Heart right ventricle (tissue), 16 donors: ENCODE measurements at regions not wholly inside any gene's neighbourhood (a gene's known extent, or its start where the extent isn't known, plus 50 kb on each side); places are given as distances from the start of the nearest gene placed in this dataset.

Source experiments
- ATAC-seq, 8 donors: fragments of 200-7000 bp; cut with Tn5 transposase; one replicate each; pipeline ENCODE4 v1.9.1; 2020; ENCODE audit warnings: mild to moderate bottlenecking in 8 of 8, moderate library complexity in 8 of 8, moderate number of reproducible peaks in 1 of 8
- DNase-seq, 2 donors: peaks; one replicate each; pipeline ENCODE4 v3.0.0-alpha.2; 2020
- H3K27ac ChIP-seq, 10 donors: fragments of 200-600 bp; sonication (generic) in 2 of 10; one replicate each; pipeline versions ENCODE4 v1.5.0 to v1.8.0; 2020 to 2022; ENCODE audit warnings: mild to moderate bottlenecking in 3 of 10
- H3K27me3 ChIP-seq, 7 donors: fragments of 200-600 bp; one replicate each; pipeline ENCODE4 v1.8.0; 2021 to 2022; ENCODE audit warnings: mild to moderate bottlenecking in 2 of 7
- H3K36me3 ChIP-seq, 9 donors: fragments of 200-600 bp; sonication (generic) in 1 of 9; one replicate each; pipeline versions ENCODE4 v1.5.0 to v1.8.0; 2020 to 2022; ENCODE audit warnings: mild to moderate bottlenecking in 2 of 9
- H3K4me1 ChIP-seq, 9 donors: fragments of 200-600 bp; sonication (generic) in 1 of 9; one replicate each; pipeline versions ENCODE4 v1.5.0 to v1.8.0; 2020 to 2022; ENCODE audit warnings: mild to moderate bottlenecking in 4 of 9
- H3K4me3 ChIP-seq, 10 donors: fragments of 200-600 bp; sonication (generic) in 2 of 10; one replicate each; pipeline versions ENCODE4 v1.5.0 to v1.8.0; 2020 to 2022; ENCODE audit warnings: mild to moderate bottlenecking in 7 of 10, moderate library complexity in 2 of 10
- H3K9me3 ChIP-seq, 11 donors: fragments of 200-600 bp in 10 of 11; sonication (generic) in 2 of 11; one replicate each; pipeline versions ENCODE4 v1.5.0 to v1.8.0; 2013 to 2022; ENCODE audit warnings: mild to moderate bottlenecking in 2 of 11, control low read depth in 1 of 11, moderate library complexity in 1 of 11
- CTCF ChIP-seq, 9 donors: fragments of 200-600 bp; sonication (generic) in 2 of 9; IDR thresholded peaks; one replicate each; pipeline versions ENCODE4 v1.5.0 to v1.8.0; 2021 to 2022; ENCODE audit warnings: antibody characterized with exemption in 9 of 9, mild to moderate bottlenecking in 5 of 9, moderate library complexity in 1 of 9
- WGBS, 2 donors: extraction: QIAGEN DNeasy Blood & Tissue Kit; methylation state at CpG; one replicate each; pipeline ENCODE4 v1.1.7; 2013; ENCODE audit warnings: inconsistent platforms in 1 of 2; 5-methylcytosine and 5-hydroxymethylcytosine counted together
- intact Hi-C, 10 donors: fragments of 100-400 bp; cut with DNase I; formaldehyde crosslinking; loops; one replicate each; pipeline versions ENCODE4 v1.11.1 to v1.14.2; 2022
- donor health status: Arrhythmogenic right ventricular cardiomyopathy.
- donor health status: ischemic (EF 13 %, LVEDD 7.1; RV severe dilation, severe dysfunction).
- donor health status: healthy with polysubstance abuse.
- donor health status: DM: no; HTN: yes; CAD: no.
- donor health status: DM: no; HTN: no; CAD: no.
- donor health status: ischemic (EF 25% LVEDD 6.9; RV normal size, moderate dysfunction).
- donor health status: ischemic (EF 25% LVEDD 5.7; RV mildly dilated, moderate dysfunction).
- donor health status: healthy.
- donor health status: DM: yes; HTN: yes; CAD: no.
- donor health status: Ischemic cardiomyopathy.
- donor health status: ischemic (EF 35%, LVEDD 5.7; RV mildly dilated, moderate dysfunction).
- donor health status: nonischemic (EF 11% LVEDD 7.7; RV severe dilation, severe dysfunction).
- donor health status: DM: yes; HTN: yes; CAD: no.
- donor health status: PGD.
- donor health status: ischemic (EF 29% LVEDD 5.4; RV normal size, mild dysfunction).
- donor health status: nonischemic (EF 23%, LVEDD 6.1; RV moderate dilation, normal function).

- no peaks in the 10 kb centered on the region for H3K27me3 ChIP-seq
- ATAC-seq (no peak), DNase-seq (no peak)
- H3K9me3 ChIP-seq = no peaks in the 10 kb centered on the region
- no peaks in the 10 kb centered on the region for H3K36me3 ChIP-seq
- intact Hi-C loops = no loop called here
- WGBS, 2 donors = 89% methylated on average over 5 of the region's 5 CpGs
- no peak overlapping the region for H3K4me3 ChIP-seq
- H3K4me1 ChIP-seq = peaks cover 0 to 9% (median 0%) of the 10 kb centered on the region in 9 donors
- no peak overlapping the region for H3K27ac ChIP-seq
- TF ChIP-seq CTCF (IDR thresholded peaks at IDR 0.05) = no peak
Observed at GRCh38 chr12:28938056-28938455, 211.0 kb upstream of the FAR2 start.

- no peak overlapping the region for H3K4me3 ChIP-seq
- H3K9me3 ChIP-seq = no peaks in the 10 kb centered on the region
- ATAC-seq = peak in 2 of 8 donors; percentile 38 to 48
- H3K36me3 ChIP-seq = no peaks in the 10 kb centered on the region
- H3K4me1 ChIP-seq = peaks cover 0 to 9% (median 0%) of the 10 kb centered on the region in 9 donors
- H3K27me3 ChIP-seq = no peaks in the 10 kb centered on the region
- H3K27ac ChIP-seq = no peak overlapping the region
- DNase-seq = no peak
- WGBS, 2 donors = 56 to 57% methylated on average over 11 of the region's 11 CpGs
- TF ChIP-seq CTCF (IDR thresholded peaks at IDR 0.05) = no peak
- intact Hi-C loops = no loop called here
Observed at GRCh38 chr12:28938581-28939235, 210.4 kb upstream of the FAR2 start.

- H3K27ac ChIP-seq = no peak overlapping the region
- peaks cover 0 to 9% (median 0%) of the 10 kb centered on the region in 9 donors for H3K4me1 ChIP-seq
- ATAC-seq (no peak), DNase-seq (no peak)
- 66 to 73% methylated on average over 2 of the region's 2 CpGs for WGBS, 2 donors
- H3K27me3 ChIP-seq = no peaks in the 10 kb centered on the region
- no peaks in the 10 kb centered on the region for H3K36me3 ChIP-seq
- intact Hi-C loops = no loop called here
- H3K4me3 ChIP-seq = no peak overlapping the region
- H3K9me3 ChIP-seq = no peaks in the 10 kb centered on the region
- no peak for TF ChIP-seq CTCF (IDR thresholded peaks at IDR 0.05)
Observed at GRCh38 chr12:28939427-28939826, 209.7 kb upstream of the FAR2 start.

- Histone ChIP-seq H3K4me3 (no peak overlapping the region), H3K9me3 (no peaks in the 10 kb centered on the region), H3K27ac (no peak overlapping the region), H3K4me1 (peaks cover 0 to 9% (median 0%) of the 10 kb centered on the region in 9 donors), H3K36me3 (no peaks in the 10 kb centered on the region), H3K27me3 (no peaks in the 10 kb centered on the region)
- intact Hi-C loops = no loop called here
- TF ChIP-seq CTCF (IDR thresholded peaks at IDR 0.05) = no peak
- no peak for ATAC-seq
- WGBS, 2 donors = 89 to 92% methylated on average over 2 of the region's 2 CpGs
- DNase-seq = no peak
Observed at GRCh38 chr12:28941248-28941647, 207.8 kb upstream of the FAR2 start.
